HCT116 (cell line): ENCODE measurements at regions not wholly inside any gene's neighbourhood (a gene's known extent, or its start where the extent isn't known, plus 50 kb on each side); places are given as distances from the start of the nearest gene placed in this dataset.

Source experiments
- ATAC-seq: fragments of 200-7000 bp; cut with Tn5 transposase; 2 replicates; pipeline ENCODE4 v1.9.1; 2020; ENCODE audit warnings: mild to moderate bottlenecking, moderate library complexity
- BruUV-seq: library from RNA; stranded (reverse); fragments of 400-500 nt; replicated peaks from 2 replicates; lab custom pipeline; 2021; lab: Mats Ljungman, UMichigan
- CTCF ChIA-PET: fragments of 300-600 bp; sonication (Branson Sonifier 250); formaldehyde crosslinking; loops from one replicate; lab custom pipeline; 2021; ENCODE audit warnings: antibody characterized with exemption; lab: Charles Lee
- POLR2A ChIA-PET: fragments of 300-600, 350-600 bp; sonication (Branson Sonifier 250); formaldehyde crosslinking; loops from one replicate; lab custom pipeline; 2021; ENCODE audit warnings: antibody characterized with exemption; lab: Charles Lee
- RAD21 ChIA-PET, 2 experiments: fragments of 300-600 bp; sonication (Branson Sonifier 250); formaldehyde crosslinking; loops; one replicate each; lab custom pipeline; 2023; ENCODE audit warnings: low total read pairs in 2 of 2; ENCODE audit not compliant: uncharacterized antibody in 2 of 2, unreplicated experiment in 2 of 2, low non-redundant PET in 1 of 2; lab: Charles Lee
- DNase-seq: peaks from one replicate; pipeline ENCODE4 v3.0.0-alpha.2; 2010; ENCODE audit warnings: low read depth, low spot score
- H2AFZ ChIP-seq: fragments of 200-600 bp; shearing (Covaris generic), sonication (generic); 2 replicates; pipeline ENCODE4 v1.6.1; 2017; ENCODE audit warnings: low read depth, mixed run types, mixed read lengths, antibody characterized with exemption, low read length; ENCODE audit not compliant: poor library complexity, severe bottlenecking
- H3K27ac ChIP-seq: 2 replicates; pipeline ENCODE4 v1.5.1; 2012; ENCODE audit warnings: low read depth, low read length
- H3K27me3 ChIP-seq: fragments of 200-600 bp; sonication (generic); 2 replicates; pipeline ENCODE4 v1.6.1; 2016; ENCODE audit warnings: mixed run types, low read length, mixed read lengths; ENCODE audit not compliant: insufficient read depth
- H3K36me3 ChIP-seq, 2 experiments: fragments of 200-500 bp in 1 of 2; fragments of 200-600 bp in 1 of 2; sonication (Bioruptor generic) in 1 of 2; sonication (generic) in 1 of 2; 2 replicates each; pipeline versions ENCODE4 v1.5.1 to v1.6.1; 2014 to 2016; ENCODE audit warnings: low read length in 2 of 2, inconsistent platforms in 1 of 2, mixed read lengths in 1 of 2, mixed run types in 1 of 2; ENCODE audit not compliant: insufficient read depth in 2 of 2, control insufficient read depth in 1 of 2
- H3K4me1 ChIP-seq, 2 experiments: fragments of 200-600 bp in 1 of 2; sonication (generic) in 1 of 2; 2 replicates each; pipeline versions ENCODE4 v1.5.1 to v1.6.1; 2012 to 2017; ENCODE audit warnings: low read length in 2 of 2, inconsistent platforms in 1 of 2, mild to moderate bottlenecking in 1 of 2, mixed read lengths in 1 of 2, mixed run types in 1 of 2, moderate library complexity in 1 of 2; ENCODE audit not compliant: insufficient read depth in 2 of 2, control insufficient read depth in 1 of 2
- H3K4me2 ChIP-seq: fragments of 200-600 bp; sonication (generic); 2 replicates; pipeline ENCODE4 v1.6.1; 2017; ENCODE audit warnings: mixed run types, low read length, mixed read lengths
- H3K4me3 ChIP-seq, 2 experiments: fragments of 200-600 bp in 1 of 2; sonication (generic) in 1 of 2; replicated peaks in 1 of 2; 2 replicates each; pipeline ENCODE4 v1.5.1; 2011 to 2016; ENCODE audit warnings: low read length in 2 of 2, control low read depth in 1 of 2, low read depth in 1 of 2, mild to moderate bottlenecking in 1 of 2, mixed read lengths in 1 of 2, mixed run types in 1 of 2
- H3K79me2 ChIP-seq: fragments of 200-600 bp; sonication (generic); 2 replicates; pipeline ENCODE4 v1.6.1; 2017; ENCODE audit warnings: mild to moderate bottlenecking, mixed run types, low read length, moderate library complexity, mixed read lengths; ENCODE audit not compliant: insufficient read depth
- H3K9ac ChIP-seq: fragments of 200-600 bp; sonication (generic); 2 replicates; pipeline ENCODE4 v1.6.1; 2016; ENCODE audit warnings: low read length, mixed read lengths
- H3K9me2 ChIP-seq: fragments of 200-600 bp; sonication (generic), shearing (Covaris generic); 2 replicates; pipeline ENCODE4 v1.6.1; 2017; ENCODE audit warnings: mixed run types, mild to moderate bottlenecking, moderate library complexity; ENCODE audit not compliant: insufficient read depth
- H3K9me3 ChIP-seq, 2 experiments: fragments of 200-500 bp in 1 of 2; fragments of 200-600 bp in 1 of 2; sonication (Bioruptor generic) in 1 of 2; sonication (generic) in 1 of 2; 2 replicates each; pipeline ENCODE4 v1.6.1; 2014 to 2017; ENCODE audit warnings: low read length in 2 of 2, mixed read lengths in 2 of 2, inconsistent platforms in 1 of 2, low read depth in 1 of 2, mild to moderate bottlenecking in 1 of 2, mixed run types in 1 of 2, moderate library complexity in 1 of 2; ENCODE audit not compliant: control insufficient read depth in 1 of 2, insufficient read depth in 1 of 2
- H4K20me1 ChIP-seq: fragments of 200-600 bp; sonication (generic), shearing (Covaris generic); 2 replicates; pipeline ENCODE4 v1.6.1; 2017; ENCODE audit warnings: mixed run types, mild to moderate bottlenecking, moderate library complexity; ENCODE audit not compliant: insufficient read depth
- ATF3 ChIP-seq: IDR thresholded peaks from 2 replicates; pipeline ENCODE4 v1.6.1; 2012
- EGR1 ChIP-seq: IDR thresholded peaks from 2 replicates; pipeline ENCODE4 v1.6.1; 2012; ENCODE audit warnings: low read depth
- EZH2 ChIP-seq: fragments of 200-600 bp; sonication (generic); IDR thresholded peaks from 2 replicates; pipeline ENCODE4 v1.6.1; 2017; ENCODE audit warnings: antibody characterized with exemption, mixed run types
- intact Hi-C: fragments of 100-400 bp; cut with micrococcal nuclease; formaldehyde crosslinking; loops from 2 replicates; pipeline ENCODE4 v1.10.0; 2022
- TF ChIP-seq, protein P1 (sequence below): IDR thresholded peaks from 2 replicates; pipeline ENCODE4 v1.6.1; 2011; ENCODE audit warnings: mild to moderate bottlenecking, low read length, moderate library complexity; ENCODE audit not compliant: insufficient replicate concordance; ENCODE audit errors: extremely low read depth
- TF ChIP-seq, protein P2 (sequence below), 3 experiments: fragments of 200-600 bp in 1 of 3; sonication (generic) in 1 of 3; IDR thresholded peaks in 2 of 3; conservative IDR thresholded peaks in 1 of 3; 2 replicates each; pipeline ENCODE4 v1.5.1; 2012 to 2017; ENCODE audit warnings: low read depth in 2 of 3, low read length in 2 of 3, antibody characterized with exemption in 1 of 3, borderline replicate concordance in 1 of 3, control low read depth in 1 of 3, mild to moderate bottlenecking in 1 of 3, mixed read lengths in 1 of 3, mixed run types in 1 of 3, moderate library complexity in 1 of 3; ENCODE audit not compliant: insufficient read depth in 1 of 3
- TF ChIP-seq, protein P3 (sequence below): IDR thresholded peaks from 2 replicates; pipeline ENCODE4 v1.6.1; 2012; ENCODE audit warnings: low read depth

GRCh38 chr2:19471491-19471890, 113.1 kb upstream of the OSR1 start:
- intact Hi-C loops, result no loop called here
- CTCF ChIA-PET, result no interaction called here
- Histone ChIP-seq H3K9me2 (no peaks in the 10 kb centered on the region), H3K36me3 (no peaks in the 10 kb centered on the region), H3K4me1 (no peaks in the 10 kb centered on the region), H3K9ac (no peak overlapping the region), H3K27me3 (no peaks in the 10 kb centered on the region), H3K9me3 (no peaks in the 10 kb centered on the region), H3K4me3 (no peak overlapping the region)
- no peak for ATAC-seq
- TF ChIP-seq, protein P1, sequence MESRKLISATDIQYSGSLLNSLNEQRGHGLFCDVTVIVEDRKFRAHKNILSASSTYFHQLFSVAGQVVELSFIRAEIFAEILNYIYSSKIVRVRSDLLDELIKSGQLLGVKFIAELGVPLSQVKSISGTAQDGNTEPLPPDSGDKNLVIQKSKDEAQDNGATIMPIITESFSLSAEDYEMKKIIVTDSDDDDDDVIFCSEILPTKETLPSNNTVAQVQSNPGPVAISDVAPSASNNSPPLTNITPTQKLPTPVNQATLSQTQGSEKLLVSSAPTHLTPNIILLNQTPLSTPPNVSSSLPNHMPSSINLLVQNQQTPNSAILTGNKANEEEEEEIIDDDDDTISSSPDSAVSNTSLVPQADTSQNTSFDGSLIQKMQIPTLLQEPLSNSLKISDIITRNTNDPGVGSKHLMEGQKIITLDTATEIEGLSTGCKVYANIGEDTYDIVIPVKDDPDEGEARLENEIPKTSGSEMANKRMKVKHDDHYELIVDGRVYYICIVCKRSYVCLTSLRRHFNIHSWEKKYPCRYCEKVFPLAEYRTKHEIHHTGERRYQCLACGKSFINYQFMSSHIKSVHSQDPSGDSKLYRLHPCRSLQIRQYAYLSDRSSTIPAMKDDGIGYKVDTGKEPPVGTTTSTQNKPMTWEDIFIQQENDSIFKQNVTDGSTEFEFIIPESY, result no peak
- no peak for TF ChIP-seq EZH2
- TF ChIP-seq EGR1, result no peak
- TF ChIP-seq, protein P2, sequence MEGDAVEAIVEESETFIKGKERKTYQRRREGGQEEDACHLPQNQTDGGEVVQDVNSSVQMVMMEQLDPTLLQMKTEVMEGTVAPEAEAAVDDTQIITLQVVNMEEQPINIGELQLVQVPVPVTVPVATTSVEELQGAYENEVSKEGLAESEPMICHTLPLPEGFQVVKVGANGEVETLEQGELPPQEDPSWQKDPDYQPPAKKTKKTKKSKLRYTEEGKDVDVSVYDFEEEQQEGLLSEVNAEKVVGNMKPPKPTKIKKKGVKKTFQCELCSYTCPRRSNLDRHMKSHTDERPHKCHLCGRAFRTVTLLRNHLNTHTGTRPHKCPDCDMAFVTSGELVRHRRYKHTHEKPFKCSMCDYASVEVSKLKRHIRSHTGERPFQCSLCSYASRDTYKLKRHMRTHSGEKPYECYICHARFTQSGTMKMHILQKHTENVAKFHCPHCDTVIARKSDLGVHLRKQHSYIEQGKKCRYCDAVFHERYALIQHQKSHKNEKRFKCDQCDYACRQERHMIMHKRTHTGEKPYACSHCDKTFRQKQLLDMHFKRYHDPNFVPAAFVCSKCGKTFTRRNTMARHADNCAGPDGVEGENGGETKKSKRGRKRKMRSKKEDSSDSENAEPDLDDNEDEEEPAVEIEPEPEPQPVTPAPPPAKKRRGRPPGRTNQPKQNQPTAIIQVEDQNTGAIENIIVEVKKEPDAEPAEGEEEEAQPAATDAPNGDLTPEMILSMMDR (IDR thresholded peaks at IDR 0.05 in 2 of 3, conservative IDR thresholded peaks at IDR 0.05 in 1 of 3; ENCODE audit: borderline replicate concordance in 1 of 3, insufficient read depth in 1 of 3, low read depth in 2 of 3, low read length in 2 of 3), result no peak
- TF ChIP-seq ATF3, result no peak
- TF ChIP-seq, protein P3, sequence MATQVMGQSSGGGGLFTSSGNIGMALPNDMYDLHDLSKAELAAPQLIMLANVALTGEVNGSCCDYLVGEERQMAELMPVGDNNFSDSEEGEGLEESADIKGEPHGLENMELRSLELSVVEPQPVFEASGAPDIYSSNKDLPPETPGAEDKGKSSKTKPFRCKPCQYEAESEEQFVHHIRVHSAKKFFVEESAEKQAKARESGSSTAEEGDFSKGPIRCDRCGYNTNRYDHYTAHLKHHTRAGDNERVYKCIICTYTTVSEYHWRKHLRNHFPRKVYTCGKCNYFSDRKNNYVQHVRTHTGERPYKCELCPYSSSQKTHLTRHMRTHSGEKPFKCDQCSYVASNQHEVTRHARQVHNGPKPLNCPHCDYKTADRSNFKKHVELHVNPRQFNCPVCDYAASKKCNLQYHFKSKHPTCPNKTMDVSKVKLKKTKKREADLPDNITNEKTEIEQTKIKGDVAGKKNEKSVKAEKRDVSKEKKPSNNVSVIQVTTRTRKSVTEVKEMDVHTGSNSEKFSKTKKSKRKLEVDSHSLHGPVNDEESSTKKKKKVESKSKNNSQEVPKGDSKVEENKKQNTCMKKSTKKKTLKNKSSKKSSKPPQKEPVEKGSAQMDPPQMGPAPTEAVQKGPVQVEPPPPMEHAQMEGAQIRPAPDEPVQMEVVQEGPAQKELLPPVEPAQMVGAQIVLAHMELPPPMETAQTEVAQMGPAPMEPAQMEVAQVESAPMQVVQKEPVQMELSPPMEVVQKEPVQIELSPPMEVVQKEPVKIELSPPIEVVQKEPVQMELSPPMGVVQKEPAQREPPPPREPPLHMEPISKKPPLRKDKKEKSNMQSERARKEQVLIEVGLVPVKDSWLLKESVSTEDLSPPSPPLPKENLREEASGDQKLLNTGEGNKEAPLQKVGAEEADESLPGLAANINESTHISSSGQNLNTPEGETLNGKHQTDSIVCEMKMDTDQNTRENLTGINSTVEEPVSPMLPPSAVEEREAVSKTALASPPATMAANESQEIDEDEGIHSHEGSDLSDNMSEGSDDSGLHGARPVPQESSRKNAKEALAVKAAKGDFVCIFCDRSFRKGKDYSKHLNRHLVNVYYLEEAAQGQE, result no peak
- TF ChIP-seq, all 23 proteins: peak for 0
- BruUV-seq, result no TSS peak
- no peak overlapping the region for H3K27ac ChIP-seq
- ChIA-PET POLR2A (no interaction called here), RAD21 (no interaction called here)
- H3K79me2 ChIP-seq, result no peaks in the 10 kb centered on the region
- no peak overlapping the region for H3K4me2 ChIP-seq
- DNase-seq, result no peak
- no peak overlapping the region for H2AFZ ChIP-seq
- H4K20me1 ChIP-seq, result no peaks in the 10 kb centered on the region
